Subcutaneous abdominal adipose tissue (tissue), 5 donors: ENCODE measurements at regions not wholly inside any gene's neighbourhood (a gene's known extent, or its start where the extent isn't known, plus 50 kb on each side); places are given as distances from the start of the nearest gene placed in this dataset.

ENCODE experiments used
- H3K27ac ChIP-seq: one replicate; pipeline ENCODE4 v1.7.0; 2013; ENCODE audit warnings: low read depth, mild to moderate bottlenecking, inconsistent platforms, low read length, moderate library complexity
- H3K27me3 ChIP-seq, 5 donors: one replicate each; pipeline ENCODE4 v1.7.0; 2013; ENCODE audit warnings: low read length in 5 of 5, inconsistent platforms in 1 of 5; ENCODE audit not compliant: control insufficient read depth in 5 of 5, insufficient read depth in 4 of 5
- H3K36me3 ChIP-seq, 5 donors: one replicate each; pipeline ENCODE4 v1.7.0; 2013; ENCODE audit warnings: low read length in 5 of 5; ENCODE audit not compliant: control insufficient read depth in 5 of 5, insufficient read depth in 5 of 5
- H3K4me1 ChIP-seq, 5 donors: one replicate each; pipeline ENCODE4 v1.7.0; 2013; ENCODE audit warnings: low read length in 5 of 5, mild to moderate bottlenecking in 3 of 5, moderate library complexity in 1 of 5; ENCODE audit not compliant: control insufficient read depth in 5 of 5, insufficient read depth in 5 of 5
- H3K4me3 ChIP-seq, 5 donors: one replicate each; pipeline ENCODE4 v1.7.0; 2013; ENCODE audit warnings: low read length in 5 of 5, low read depth in 1 of 5
- H3K9ac ChIP-seq, 5 donors: one replicate each; pipeline ENCODE4 v1.7.0; 2013; ENCODE audit warnings: low read length in 5 of 5, mild to moderate bottlenecking in 4 of 5, moderate library complexity in 3 of 5
- H3K9me3 ChIP-seq, 5 donors: one replicate each; pipeline ENCODE4 v1.7.0; 2013; ENCODE audit warnings: low read length in 5 of 5; ENCODE audit not compliant: control insufficient read depth in 5 of 5
- donor health status: healthy.
- donor health status: healthy.
- donor health status: healthy.
- donor health status: healthy.
- donor health status: healthy.

GRCh38 chr6:26243132-26243531, 121.9 kb upstream of the BTN3A2 start:
- Histone ChIP-seq H3K27me3 (peaks cover 6 to 34% (median 14%) of the 10 kb centered on the region in 5 donors), H3K4me1 (peaks cover 0 to 14% (median 12%) of the 10 kb centered on the region in 5 donors), H3K36me3 (no peaks in the 10 kb centered on the region), H3K27ac (no peak overlapping the region), H3K4me3 (no peak overlapping the region), H3K9me3 (peaks cover 0 to 8% (median 0%) of the 10 kb centered on the region in 5 donors), H3K9ac (no peak overlapping the region)

- Histone ChIP-seq H3K36me3 (no peaks in the 10 kb centered on the region), H3K4me3 (no peak overlapping the region), H3K27me3 (peaks cover 6 to 30% (median 14%) of the 10 kb centered on the region in 5 donors), H3K4me1 (peaks cover 0 to 14% (median 12%) of the 10 kb centered on the region in 5 donors), H3K9ac (no peak overlapping the region), H3K27ac (no peak overlapping the region), H3K9me3 (peaks cover 0 to 8% (median 0%) of the 10 kb centered on the region in 5 donors)
Measured at GRCh38 chr6:26243752-26244151, 121.2 kb upstream of the BTN3A2 start.

DNA sequence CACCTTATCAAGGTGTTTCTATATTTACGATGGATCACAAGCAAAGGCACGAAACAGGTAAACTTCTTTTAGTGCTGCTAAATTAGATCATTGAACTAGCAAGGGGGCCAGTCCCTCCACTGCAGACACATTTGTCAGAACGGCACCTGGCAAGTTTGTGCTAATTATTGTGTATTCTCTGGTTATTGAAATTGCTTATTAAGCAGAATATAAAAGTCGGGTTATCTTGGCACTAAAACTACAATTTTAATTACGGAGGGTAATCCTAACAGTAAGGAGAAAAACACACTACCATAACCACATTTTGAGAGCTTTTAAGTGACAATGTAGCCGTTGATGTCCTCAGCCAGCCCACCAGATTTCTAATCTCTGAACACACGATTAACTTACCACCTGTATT, 118.9 kb upstream of the BTN3A2 start:
- H3K9ac ChIP-seq, result no peak overlapping the region
- no peaks in the 10 kb centered on the region for H3K9me3 ChIP-seq
- peaks cover 3 to 34% (median 10%) of the 10 kb centered on the region in 5 donors for H3K27me3 ChIP-seq
- no peaks in the 10 kb centered on the region for H3K36me3 ChIP-seq
- peaks cover 1 to 19% (median 13%) of the 10 kb centered on the region in 5 donors for H3K4me1 ChIP-seq
- no peak overlapping the region for H3K27ac ChIP-seq
- no peak overlapping the region for H3K4me3 ChIP-seq

- Histone ChIP-seq H3K4me1 (peaks cover 1 to 19% (median 13%) of the 10 kb centered on the region in 5 donors), H3K36me3 (no peaks in the 10 kb centered on the region), H3K27me3 (peaks cover 0 to 33% (median 8%) of the 10 kb centered on the region in 5 donors), H3K27ac (no peak overlapping the region), H3K4me3 (no peak overlapping the region), H3K9me3 (no peaks in the 10 kb centered on the region), H3K9ac (no peak overlapping the region)
Measured at GRCh38 chr6:26246553-26246952, 118.4 kb upstream of the BTN3A2 start.

- H3K27ac ChIP-seq, result peak overlapping the region; percentile 37
- peak overlapping the region; percentile 52 to 88 (median 73) for H3K4me3 ChIP-seq
- H3K9ac ChIP-seq, result peak overlapping the region in 4 of 5 donors; percentile 13 to 71 (median 42)
- no peaks in the 10 kb centered on the region for H3K9me3 ChIP-seq
- peaks cover 1 to 22% (median 13%) of the 10 kb centered on the region in 5 donors for H3K4me1 ChIP-seq
- H3K27me3 ChIP-seq, result peaks cover 2 to 29% (median 10%) of the 10 kb centered on the region in 5 donors
- no peaks in the 10 kb centered on the region for H3K36me3 ChIP-seq
Measured at GRCh38 chr6:26249707-26249956, 115.4 kb upstream of the BTN3A2 start.

DNA sequence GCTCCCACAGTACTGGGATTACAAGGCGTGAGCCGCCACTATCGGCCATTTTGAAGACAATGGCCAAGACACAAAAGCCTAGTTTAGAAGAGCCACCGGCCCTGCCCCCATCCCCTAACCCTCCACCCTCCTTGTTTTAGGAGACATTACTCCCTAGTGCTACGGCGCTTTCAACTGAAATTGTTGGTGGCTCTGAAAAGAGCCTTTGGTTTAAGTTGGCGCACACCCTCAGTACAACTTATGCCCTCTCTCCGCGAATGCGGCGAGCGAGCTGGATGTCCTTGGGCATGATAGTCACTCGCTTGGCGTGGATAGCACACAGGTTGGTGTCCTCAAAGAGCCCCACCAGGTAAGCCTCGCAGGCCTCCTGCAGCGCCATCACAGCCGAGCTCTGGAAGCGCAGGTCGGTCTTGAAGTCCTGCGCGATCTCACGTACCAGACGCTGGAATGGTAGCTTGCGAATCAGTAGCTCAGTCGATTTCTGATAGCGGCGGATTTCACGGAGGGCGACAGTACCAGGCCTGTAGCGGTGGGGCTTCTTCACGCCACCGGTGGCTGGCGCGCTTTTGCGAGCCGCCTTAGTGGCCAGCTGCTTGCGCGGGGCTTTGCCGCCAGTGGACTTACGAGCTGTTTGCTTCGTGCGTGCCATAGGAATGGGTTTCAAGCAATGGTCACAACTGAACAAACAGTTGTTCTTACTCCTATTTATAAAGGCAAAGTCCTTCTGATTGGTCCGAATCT, 114.9 kb upstream of the BTN3A2 start:
- Histone ChIP-seq H3K9ac (peak overlapping the region in 4 of 5 donors; percentile 13 to 71 (median 42)), H3K27me3 (peaks cover 4 to 32% (median 9%) of the 10 kb centered on the region in 5 donors), H3K36me3 (no peaks in the 10 kb centered on the region), H3K4me1 (peaks cover 1 to 22% (median 13%) of the 10 kb centered on the region in 5 donors), H3K4me3 (peak overlapping the region; percentile 52 to 88 (median 73)), H3K9me3 (no peaks in the 10 kb centered on the region), H3K27ac (peak overlapping the region; percentile 37)

DNA sequence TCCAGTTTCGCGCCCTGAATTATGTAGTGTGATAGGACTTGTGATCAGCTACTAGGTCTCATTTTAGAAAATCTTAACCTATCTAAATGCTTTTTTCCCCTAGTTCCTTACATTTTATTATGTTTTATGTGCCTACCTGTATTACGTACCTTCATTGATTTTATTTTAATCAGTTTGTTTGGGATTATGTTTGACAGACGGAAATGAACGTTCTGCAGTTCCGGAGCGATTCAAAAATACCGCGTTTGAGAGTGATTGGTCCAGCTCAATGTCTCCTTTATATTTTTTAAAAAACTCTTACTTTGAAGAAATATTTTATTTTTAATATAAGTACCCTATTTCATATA, 114.3 kb upstream of the BTN3A2 start:
- Histone ChIP-seq H3K27me3 (peaks cover 5 to 33% (median 10%) of the 10 kb centered on the region in 5 donors), H3K36me3 (no peaks in the 10 kb centered on the region), H3K9me3 (no peaks in the 10 kb centered on the region), H3K9ac (peak overlapping the region in 2 of 5 donors; percentile 56 to 71), H3K4me1 (peaks cover 1 to 22% (median 13%) of the 10 kb centered on the region in 5 donors), H3K4me3 (peak overlapping the region; percentile 52 to 88 (median 73)), H3K27ac (no peak overlapping the region)

- H3K27me3 ChIP-seq, result peaks cover 8 to 36% (median 13%) of the 10 kb centered on the region in 5 donors
- H3K4me1 ChIP-seq, result peaks cover 1 to 22% (median 13%) of the 10 kb centered on the region in 5 donors
Measured at GRCh38 chr6:26251354-26252076, 113.5 kb upstream of the BTN3A2 start.

DNA sequence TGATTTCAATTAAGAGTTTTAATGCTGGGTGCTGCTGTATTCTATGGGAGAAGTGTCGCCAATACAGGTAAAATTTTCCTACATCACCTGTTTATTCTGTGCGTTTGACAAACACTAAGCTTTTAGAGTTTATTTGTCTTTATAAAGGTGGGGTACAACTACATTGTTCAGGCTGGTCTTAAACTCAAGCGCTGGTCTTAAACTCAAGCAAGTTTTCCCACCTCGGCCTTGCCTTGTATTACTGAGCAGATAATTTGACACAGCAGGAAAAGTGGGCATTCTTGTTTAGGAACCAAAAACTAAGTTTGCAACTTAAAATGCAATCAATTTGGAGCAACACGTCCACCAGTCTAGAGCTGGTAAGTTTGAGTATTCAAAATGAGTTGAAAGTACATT, 112.9 kb upstream of the BTN3A2 start:
- no peak overlapping the region for H3K27ac ChIP-seq
- peaks cover 8 to 36% (median 13%) of the 10 kb centered on the region in 5 donors for H3K27me3 ChIP-seq
- peak overlapping the region in 4 of 5 donors; percentile 39 to 77 (median 70) for H3K4me3 ChIP-seq
- H3K9me3 ChIP-seq, result no peaks in the 10 kb centered on the region
- H3K36me3 ChIP-seq, result no peaks in the 10 kb centered on the region
- H3K4me1 ChIP-seq, result peaks cover 1 to 22% (median 13%) of the 10 kb centered on the region in 5 donors
- no peak overlapping the region for H3K9ac ChIP-seq

More at GRCh38 chr6:26251354-26252076, 113.5 kb upstream of the BTN3A2 start:
- Histone ChIP-seq H3K27ac (no peak overlapping the region), H3K9me3 (no peaks in the 10 kb centered on the region), H3K4me3 (peak overlapping the region; percentile 39 to 88 (median 73)), H3K36me3 (no peaks in the 10 kb centered on the region), H3K9ac (no peak overlapping the region)

GRCh38 chr6:26254724-26255123, 110.3 kb upstream of the BTN3A2 start:
- Histone ChIP-seq H3K27me3 (peaks cover 8 to 46% (median 10%) of the 10 kb centered on the region in 5 donors), H3K27ac (no peak overlapping the region), H3K9ac (no peak overlapping the region), H3K9me3 (no peaks in the 10 kb centered on the region), H3K36me3 (no peaks in the 10 kb centered on the region), H3K4me1 (peaks cover 1 to 15% (median 10%) of the 10 kb centered on the region in 5 donors), H3K4me3 (no peak overlapping the region)
